Astrocyte of the cerebellum (primary cell): ENCODE measurements at regions not wholly inside any gene's neighbourhood (a gene's known extent, or its start where the extent isn't known, plus 50 kb on each side); places are given as distances from the start of the nearest gene placed in this dataset.

ENCODE experiments used
- DNase-seq: peaks from one replicate; pipeline ENCODE4 v3.0.0-alpha.2; 2011; ENCODE audit warnings: low read depth
- H3K4me3 ChIP-seq: 2 replicates; pipeline ENCODE4 v1.5.1; 2011; ENCODE audit warnings: mild to moderate bottlenecking, low read depth, low read length, moderate library complexity
- in situ Hi-C: cut with HindIII; loops from 2 replicates; pipeline ENCODE4 v1.10.0; 2017; ENCODE audit warnings: low sequenced_read_pairs
- TF ChIP-seq, protein P1 (sequence below): IDR thresholded peaks from 2 replicates; pipeline ENCODE4 v1.5.1; 2012; ENCODE audit warnings: low read length, low read depth, moderate library complexity, mild to moderate bottlenecking; ENCODE audit errors: missing control alignments

DNA sequence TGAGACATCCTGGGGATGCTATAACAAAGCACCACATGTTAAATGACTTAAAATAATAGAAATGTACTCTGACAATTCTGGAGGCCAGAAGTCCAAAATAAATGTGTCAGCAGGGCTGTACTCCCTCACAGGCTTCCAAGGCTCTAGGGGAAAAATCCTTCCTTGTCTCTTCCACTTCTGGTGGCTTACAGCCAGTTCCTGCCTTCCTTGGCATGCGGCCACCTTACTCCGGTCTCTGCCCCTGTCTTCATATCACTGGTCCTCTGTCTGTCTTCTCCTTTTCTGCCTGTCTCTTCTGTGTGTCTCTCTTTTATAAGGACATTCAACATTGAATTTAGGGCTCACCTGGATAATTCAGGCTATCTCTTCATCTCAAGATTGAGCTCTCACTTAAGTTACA is 155.3 kb upstream of the SYNCRIP start:
- in situ Hi-C loops: no loop called here
- H3K4me3 ChIP-seq: no peak overlapping the region
- DNase-seq: no peak
- TF ChIP-seq, protein P1, sequence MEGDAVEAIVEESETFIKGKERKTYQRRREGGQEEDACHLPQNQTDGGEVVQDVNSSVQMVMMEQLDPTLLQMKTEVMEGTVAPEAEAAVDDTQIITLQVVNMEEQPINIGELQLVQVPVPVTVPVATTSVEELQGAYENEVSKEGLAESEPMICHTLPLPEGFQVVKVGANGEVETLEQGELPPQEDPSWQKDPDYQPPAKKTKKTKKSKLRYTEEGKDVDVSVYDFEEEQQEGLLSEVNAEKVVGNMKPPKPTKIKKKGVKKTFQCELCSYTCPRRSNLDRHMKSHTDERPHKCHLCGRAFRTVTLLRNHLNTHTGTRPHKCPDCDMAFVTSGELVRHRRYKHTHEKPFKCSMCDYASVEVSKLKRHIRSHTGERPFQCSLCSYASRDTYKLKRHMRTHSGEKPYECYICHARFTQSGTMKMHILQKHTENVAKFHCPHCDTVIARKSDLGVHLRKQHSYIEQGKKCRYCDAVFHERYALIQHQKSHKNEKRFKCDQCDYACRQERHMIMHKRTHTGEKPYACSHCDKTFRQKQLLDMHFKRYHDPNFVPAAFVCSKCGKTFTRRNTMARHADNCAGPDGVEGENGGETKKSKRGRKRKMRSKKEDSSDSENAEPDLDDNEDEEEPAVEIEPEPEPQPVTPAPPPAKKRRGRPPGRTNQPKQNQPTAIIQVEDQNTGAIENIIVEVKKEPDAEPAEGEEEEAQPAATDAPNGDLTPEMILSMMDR: no peak

DNA sequence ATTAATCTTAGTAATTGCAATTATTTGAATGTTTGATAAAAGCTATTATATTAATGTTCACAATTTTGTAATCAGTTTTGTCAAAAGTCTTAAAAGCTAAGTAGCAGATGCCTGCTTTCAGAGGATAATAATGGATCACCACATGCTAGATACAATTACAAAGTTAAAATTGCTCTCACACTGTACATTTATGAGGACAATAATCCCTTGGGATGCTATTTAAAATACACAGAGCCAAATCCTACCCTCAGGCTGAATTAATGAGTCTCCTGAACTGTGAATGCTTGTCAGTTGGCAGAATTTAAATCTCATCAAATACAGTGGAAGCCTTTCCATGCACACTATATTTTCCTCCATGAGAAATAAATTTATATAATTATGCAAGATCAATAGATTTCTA is 153.3 kb upstream of the SYNCRIP start:
- in situ Hi-C loops: no loop called here
- TF ChIP-seq, protein P1: no peak

DNA sequence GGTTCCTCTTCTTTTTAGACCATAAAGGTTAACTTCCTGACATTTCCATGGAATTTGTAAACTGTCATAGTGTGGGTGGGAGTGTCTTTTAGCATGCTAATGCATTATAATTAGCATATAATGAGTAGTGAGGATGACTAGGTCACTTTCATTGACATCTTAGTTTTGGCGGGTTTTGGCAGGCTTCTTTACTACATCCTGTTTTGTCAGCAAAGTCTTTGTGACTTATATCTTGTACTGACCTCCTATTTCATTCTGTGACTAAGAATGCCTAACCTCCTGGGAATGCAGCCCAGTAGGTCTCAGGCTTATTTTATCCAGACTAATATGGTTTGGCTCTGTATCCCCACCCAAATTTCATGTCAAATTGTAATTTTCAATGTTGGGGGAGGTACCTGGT is 149.6 kb upstream of the SYNCRIP start:
- no peak overlapping the region for H3K4me3 ChIP-seq
- TF ChIP-seq, protein P1: no peak
- no peak for DNase-seq
- in situ Hi-C loops: no loop called here

More for the DNA sequence above, 153.3 kb upstream of the SYNCRIP start:
- DNase-seq: no peak
- no peak overlapping the region for H3K4me3 ChIP-seq

DNA sequence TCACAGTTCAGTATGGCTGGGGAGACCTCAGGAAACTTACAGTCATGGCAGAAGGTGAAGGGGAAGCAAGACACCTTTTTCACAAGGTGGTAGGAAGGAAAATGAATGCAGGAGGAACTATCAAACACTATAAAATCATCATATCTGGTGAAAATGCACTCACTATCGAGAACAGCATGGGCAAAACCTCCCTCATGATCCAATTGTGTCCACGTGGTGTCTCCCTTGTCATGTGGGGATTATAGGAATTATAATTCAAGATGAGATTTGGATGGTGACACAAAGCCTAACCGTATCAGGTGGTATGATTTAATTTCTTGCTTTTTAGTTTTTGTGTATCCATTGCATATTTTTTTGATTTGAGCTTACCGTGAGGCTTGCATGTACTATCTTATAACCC is 133.2 kb upstream of the SYNCRIP start:
- TF ChIP-seq, protein P1: no peak
- in situ Hi-C loops: no loop called here
- H3K4me3 ChIP-seq: no peak overlapping the region
- no peak for DNase-seq

DNA sequence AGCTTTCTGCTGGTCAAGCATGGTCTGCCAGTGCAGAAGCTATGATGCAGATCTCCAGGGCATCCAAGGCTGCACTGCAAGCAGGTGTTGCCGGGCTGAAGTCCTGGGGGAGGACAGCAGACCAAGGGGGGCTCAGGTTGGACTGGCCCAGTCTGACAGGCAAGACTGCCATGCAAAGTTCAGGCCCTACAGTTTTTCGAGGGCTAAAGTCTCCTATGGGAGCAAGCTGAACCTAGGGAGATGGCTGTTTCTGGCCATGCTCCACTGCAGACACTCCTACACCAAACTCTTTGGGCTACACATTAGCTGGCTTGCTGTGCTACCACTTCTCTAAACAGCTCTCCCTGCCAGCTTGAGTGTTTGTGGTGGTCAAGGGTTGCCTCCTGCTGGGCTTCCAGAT is 130.0 kb upstream of the SYNCRIP start:
- H3K4me3 ChIP-seq: no peak overlapping the region
- no peak for DNase-seq
- in situ Hi-C loops: no loop called here
- TF ChIP-seq, protein P1: no peak

DNA sequence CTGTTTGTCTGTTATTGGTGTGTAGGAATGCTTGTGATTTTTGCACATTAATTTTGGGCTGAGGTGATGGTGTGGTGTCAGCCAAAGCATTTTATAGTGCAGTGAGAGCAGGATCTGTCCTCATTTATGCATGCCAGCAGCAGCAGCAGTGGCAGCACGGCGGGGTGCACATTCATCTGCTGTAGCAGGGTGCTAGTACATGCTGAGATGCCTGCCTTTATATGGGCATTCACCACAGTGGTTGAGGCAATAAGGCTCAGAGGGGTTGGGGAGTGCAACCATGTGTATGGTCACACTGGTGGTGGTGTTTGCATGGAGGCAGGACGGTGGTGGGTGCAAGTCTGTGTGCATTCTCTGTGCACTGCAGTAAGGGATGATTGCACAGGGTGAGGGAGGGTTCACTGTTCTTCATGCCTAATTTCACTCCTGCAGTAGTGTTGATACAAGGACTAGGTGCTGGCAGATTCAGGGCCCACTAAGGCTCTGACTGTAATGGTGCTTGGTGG is 129.3 kb upstream of the SYNCRIP start:
- H3K4me3 ChIP-seq: no peak overlapping the region
- in situ Hi-C loops: no loop called here
- TF ChIP-seq, protein P1: no peak
- no peak for DNase-seq

DNA sequence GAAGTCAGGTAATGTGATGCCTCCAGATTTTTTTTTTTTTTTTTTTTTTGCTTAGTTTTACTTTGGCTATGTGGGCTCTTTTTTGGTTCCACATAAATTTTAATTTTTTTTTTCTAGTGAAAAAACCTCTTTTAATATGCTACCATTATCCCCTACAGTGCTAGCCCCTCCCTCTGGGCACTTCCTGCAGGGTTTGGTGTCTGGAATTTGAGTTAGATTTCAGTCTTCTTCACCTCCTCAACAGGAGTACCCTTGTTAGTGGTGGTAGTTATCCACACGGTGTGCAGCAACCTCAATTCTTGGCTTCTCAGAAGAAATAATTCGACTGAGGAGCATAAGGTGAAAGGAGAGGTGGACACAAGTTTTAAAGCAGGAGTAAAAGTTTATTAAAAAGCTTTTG is 128.8 kb upstream of the SYNCRIP start:
- no peak overlapping the region for H3K4me3 ChIP-seq
- DNase-seq: no peak
- TF ChIP-seq, protein P1: no peak
- in situ Hi-C loops: no loop called here
